ENCODE measurements at regions not wholly inside any gene's neighbourhood (a gene's known extent, or its start where the extent isn't known, plus 50 kb on each side); places are given as distances from the start of the nearest gene placed in this dataset.

- TF ChIP-seq TSHZ2 (CRISPR knock-in tag; IDR thresholded peaks at IDR 0.05) (no peak), ZFP3 (CRISPR knock-in tag; IDR thresholded peaks at IDR 0.05) (no peak), ZNF70 (CRISPR knock-in tag; IDR thresholded peaks at IDR 0.05) (no peak), ZC3H10 (CRISPR knock-in tag; IDR thresholded peaks at IDR 0.05) (no peak)
Observed at GRCh38 chr16:9469512-9469911, 378.1 kb downstream of the HAPSTR1 start (continued).

- no peak for ATAC-seq
Observed at GRCh38 chr16:9476744-9477143, 385.3 kb downstream of the HAPSTR1 start.

GRCh38 chr16:9479008-9479407 is 387.6 kb downstream of the HAPSTR1 start:
- no peak for ATAC-seq
- TF ChIP-seq BACH2 (CRISPR knock-in tag; IDR thresholded peaks at IDR 0.05; ENCODE audit: borderline replicate concordance) (no peak), ZFP30 (CRISPR knock-in tag; IDR thresholded peaks at IDR 0.05) (no peak), SNAI2 (CRISPR knock-in tag; IDR thresholded peaks at IDR 0.05) (no peak), CSRNP3 (CRISPR knock-in tag; IDR thresholded peaks at IDR 0.05) (no peak)

More at GRCh38 chr16:9476744-9477143, 385.3 kb downstream of the HAPSTR1 start:
- TF ChIP-seq CSRNP3 (CRISPR knock-in tag; IDR thresholded peaks at IDR 0.05): no peak
- no peak for TF ChIP-seq CREB5 (CRISPR knock-in tag; IDR thresholded peaks at IDR 0.05; ENCODE audit: low read depth)
- TF ChIP-seq ZFP3 (CRISPR knock-in tag; IDR thresholded peaks at IDR 0.05): no peak
- TF ChIP-seq RARB (CRISPR knock-in tag; IDR thresholded peaks at IDR 0.05): no peak
- TF ChIP-seq ZNF565 (CRISPR knock-in tag; conservative IDR thresholded peaks at IDR 0.05; ENCODE audit: low read depth): no peak
- TF ChIP-seq ZC3H10 (CRISPR knock-in tag; IDR thresholded peaks at IDR 0.05): no peak
- TF ChIP-seq GLIS3 (CRISPR knock-in tag; IDR thresholded peaks at IDR 0.05): no peak
- no peak for TF ChIP-seq ZNF8 (CRISPR knock-in tag; IDR thresholded peaks at IDR 0.05)
- TF ChIP-seq TSHZ2 (CRISPR knock-in tag; IDR thresholded peaks at IDR 0.05): no peak
- no peak for TF ChIP-seq ZNF70 (CRISPR knock-in tag; IDR thresholded peaks at IDR 0.05)

- no peak for TF ChIP-seq CSRNP3 (CRISPR knock-in tag; IDR thresholded peaks at IDR 0.05)
- no peak for TF ChIP-seq ESRRG (CRISPR knock-in tag; IDR thresholded peaks at IDR 0.05)
- TF ChIP-seq GLIS3 (CRISPR knock-in tag; IDR thresholded peaks at IDR 0.05): no peak
- ATAC-seq: no peak
Observed at GRCh38 chr16:9480503-9480902, 389.1 kb downstream of the HAPSTR1 start.

Measured in SK-N-SH treated with all-trans-retinoic acid at 6 μM for 48 hours (cell line).